ENCODE measurements at regions not wholly inside any gene's neighbourhood (a gene's known extent, or its start where the extent isn't known, plus 50 kb on each side); places are given as distances from the start of the nearest gene placed in this dataset.

DNA sequence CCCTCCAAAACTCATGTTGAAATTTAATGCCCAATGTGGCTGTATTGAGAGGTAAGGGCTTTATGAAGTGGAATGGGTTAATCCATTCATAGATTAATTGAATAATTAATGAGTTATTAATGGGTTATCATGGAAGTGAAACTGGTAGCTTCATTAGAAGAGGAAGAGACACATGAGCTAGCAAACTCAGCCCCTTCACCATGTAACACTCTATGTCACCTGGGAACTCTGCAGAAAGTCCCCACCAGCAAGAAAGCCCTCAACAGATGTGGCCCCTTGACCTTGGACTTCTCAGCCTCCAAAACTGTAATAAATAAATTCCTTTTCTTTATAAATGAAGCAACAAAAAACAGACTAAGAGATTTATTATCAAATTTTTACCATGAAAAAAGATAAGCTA is 223.5 kb downstream of the KLF12 start:
- H4K20me1 ChIP-seq, result peaks cover 0 to 9% (median 0%) of the 10 kb centered on the region in 11 experiments; a peak in 5 of 22 replicates
- H3K9ac ChIP-seq, result no peak overlapping the region
- peaks cover 0 to 4% (median 0%) of the 10 kb centered on the region in 11 experiments; a peak in 1 of 22 replicates for H3K36me3 ChIP-seq
- H3K4me1 ChIP-seq, result peaks cover 17 to 30% (median 22%) of the 10 kb centered on the region in 10 experiments
- TF ChIP-seq Cebpa-rat (IDR thresholded peaks at IDR 0.05), result no peak
- no peak overlapping the region for H3K4me3 ChIP-seq
- H3K9me3 ChIP-seq (replicated peaks in 1 of 11), result no peaks in the 10 kb centered on the region; a peak in 1 of 22 replicates
- no peaks in the 10 kb centered on the region for H3K27me3 ChIP-seq
- H3K4me2 ChIP-seq, result no peak overlapping the region
- H3K27ac ChIP-seq, result no peak overlapping the region

DNA sequence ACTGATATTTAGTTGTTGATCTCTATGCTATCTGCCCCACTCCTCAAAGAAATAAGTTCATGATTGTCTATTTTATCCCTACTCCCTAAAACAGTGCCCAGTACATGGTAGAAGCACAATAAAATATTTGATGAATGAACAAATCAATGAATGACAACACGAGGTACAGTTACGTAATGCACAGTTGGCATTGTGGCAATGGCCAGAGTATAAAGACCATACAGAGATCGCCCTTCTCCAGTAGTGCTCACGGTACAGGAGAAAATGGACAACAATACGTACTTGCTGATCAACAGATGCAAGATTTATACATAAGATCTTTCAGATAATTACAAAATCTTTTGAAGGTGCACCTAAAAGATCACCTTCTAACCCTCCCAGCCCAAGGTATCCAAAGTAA is 225.4 kb downstream of the KLF12 start:
- no peak overlapping the region for H3K27ac ChIP-seq
- H4K20me1 ChIP-seq, result peaks cover 0 to under 1% (median 0%) of the 10 kb centered on the region in 11 experiments; a peak in 3 of 22 replicates
- H3K9ac ChIP-seq, result no peak overlapping the region
- H3K27me3 ChIP-seq, result no peaks in the 10 kb centered on the region
- H3K9me3 ChIP-seq (replicated peaks in 1 of 11), result no peaks in the 10 kb centered on the region; a peak in 1 of 22 replicates
- no peak; a peak in 1 of 22 replicates for TF ChIP-seq Cebpa-rat (IDR thresholded peaks at IDR 0.05)
- H3K4me2 ChIP-seq, result no peak overlapping the region
- H3K36me3 ChIP-seq, result peaks cover 0 to 6% (median 0%) of the 10 kb centered on the region in 11 experiments; a peak in 3 of 22 replicates
- H3K4me1 ChIP-seq, result peaks cover 1 to 18% (median 4%) of the 10 kb centered on the region in 10 experiments
- no peak overlapping the region for H3K4me3 ChIP-seq

DNA sequence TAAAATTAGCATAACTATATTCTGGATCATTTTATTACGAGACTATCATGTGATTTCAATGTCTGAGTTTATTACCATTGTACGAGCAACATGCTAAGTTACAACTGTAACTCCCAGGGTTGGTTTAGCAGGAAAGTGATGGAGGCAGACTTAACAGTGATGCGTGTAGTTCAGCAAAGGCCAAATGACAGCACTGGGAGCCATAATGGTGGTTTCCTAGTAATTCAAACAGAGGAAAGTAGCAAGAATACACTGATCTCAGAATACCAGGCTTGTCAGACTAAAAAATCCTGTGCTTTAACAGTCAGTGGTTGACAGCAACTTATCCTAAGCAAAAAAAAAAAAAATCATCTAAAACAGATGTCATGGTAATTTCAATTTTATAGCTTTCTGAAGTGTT is 229.6 kb downstream of the KLF12 start:
- TF ChIP-seq Cebpa-rat (IDR thresholded peaks at IDR 0.05), result no peak
- H3K27ac ChIP-seq, result no peak overlapping the region
- H3K4me3 ChIP-seq, result no peak overlapping the region
- no peak overlapping the region for H3K4me2 ChIP-seq
- H3K9ac ChIP-seq, result no peak overlapping the region
- peaks cover 0 to 4% (median 1%) of the 10 kb centered on the region in 10 experiments; a peak in 11 of 20 replicates for H3K4me1 ChIP-seq
- H3K36me3 ChIP-seq, result peaks cover 0 to 9% (median 0%) of the 10 kb centered on the region in 11 experiments; a peak in 4 of 22 replicates
- no peaks in the 10 kb centered on the region; a peak in 1 of 22 replicates for H3K9me3 ChIP-seq (replicated peaks in 1 of 11)
- H4K20me1 ChIP-seq, result no peaks in the 10 kb centered on the region; a peak in 1 of 22 replicates
- H3K27me3 ChIP-seq, result no peaks in the 10 kb centered on the region

DNA sequence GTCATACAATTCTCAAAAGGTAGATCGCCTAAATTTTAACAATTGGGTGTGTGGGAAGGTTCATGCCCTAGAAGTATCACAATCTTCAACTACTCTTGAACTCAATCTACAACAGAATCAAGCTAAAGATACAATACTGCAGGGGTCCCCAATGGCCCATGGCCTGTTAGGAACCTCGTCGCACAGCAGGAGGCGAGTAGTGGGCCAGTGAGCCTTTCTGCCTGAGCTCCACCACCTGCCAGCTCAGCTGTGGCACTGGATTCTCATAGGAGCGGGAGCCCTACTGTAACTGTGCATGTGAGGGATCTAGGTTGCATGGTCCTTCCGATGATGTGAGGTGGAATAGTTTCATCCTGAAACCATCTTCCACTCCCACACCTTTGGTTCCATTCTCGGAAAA is 230.6 kb downstream of the KLF12 start:
- peaks cover 6 to 15% (median 12%) of the 10 kb centered on the region in 10 experiments; a peak in 18 of 20 replicates for H3K4me1 ChIP-seq
- no peaks in the 10 kb centered on the region; a peak in 1 of 22 replicates for H3K9me3 ChIP-seq (replicated peaks in 1 of 11)
- no peaks in the 10 kb centered on the region; a peak in 2 of 22 replicates for H4K20me1 ChIP-seq
- H3K4me3 ChIP-seq, result no peak overlapping the region
- H3K27ac ChIP-seq, result no peak overlapping the region
- no peak overlapping the region for H3K4me2 ChIP-seq
- no peak overlapping the region for H3K9ac ChIP-seq
- TF ChIP-seq Cebpa-rat (IDR thresholded peaks at IDR 0.05), result no peak
- peaks cover 0 to 8% (median 0%) of the 10 kb centered on the region in 11 experiments; a peak in 4 of 22 replicates for H3K36me3 ChIP-seq
- H3K27me3 ChIP-seq, result no peaks in the 10 kb centered on the region

DNA sequence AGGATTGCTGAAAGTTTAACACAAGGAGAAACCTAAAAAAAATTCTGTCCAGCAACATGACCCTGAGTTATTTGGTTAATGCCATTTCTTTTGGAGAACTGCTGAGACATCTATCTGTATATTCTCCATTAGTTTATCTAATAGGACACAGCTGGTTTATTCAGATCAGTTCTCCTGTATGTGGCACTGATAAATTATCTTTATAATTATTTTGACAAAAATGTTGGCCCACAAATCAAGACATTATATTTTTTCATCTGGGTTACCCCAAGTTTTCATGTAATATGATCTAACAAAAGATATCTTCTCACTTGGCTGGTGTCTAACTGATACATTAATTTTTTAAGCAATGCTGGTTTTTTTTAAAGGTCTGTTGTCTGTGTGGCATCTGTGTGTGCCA is 231.4 kb downstream of the KLF12 start:
- H3K27ac ChIP-seq, result no peak overlapping the region
- H3K4me1 ChIP-seq, result peaks cover 9 to 22% (median 18%) of the 10 kb centered on the region in 10 experiments; a peak in 18 of 20 replicates
- H3K4me3 ChIP-seq, result no peak overlapping the region
- no peaks in the 10 kb centered on the region for H3K27me3 ChIP-seq
- H3K4me2 ChIP-seq, result no peak overlapping the region
- no peaks in the 10 kb centered on the region; a peak in 2 of 22 replicates for H4K20me1 ChIP-seq
- TF ChIP-seq Cebpa-rat (IDR thresholded peaks at IDR 0.05), result no peak
- peaks cover 0 to 8% (median 0%) of the 10 kb centered on the region in 11 experiments; a peak in 3 of 22 replicates for H3K36me3 ChIP-seq
- H3K9ac ChIP-seq, result no peak overlapping the region
- no peaks in the 10 kb centered on the region for H3K9me3 ChIP-seq (replicated peaks in 1 of 11)

DNA sequence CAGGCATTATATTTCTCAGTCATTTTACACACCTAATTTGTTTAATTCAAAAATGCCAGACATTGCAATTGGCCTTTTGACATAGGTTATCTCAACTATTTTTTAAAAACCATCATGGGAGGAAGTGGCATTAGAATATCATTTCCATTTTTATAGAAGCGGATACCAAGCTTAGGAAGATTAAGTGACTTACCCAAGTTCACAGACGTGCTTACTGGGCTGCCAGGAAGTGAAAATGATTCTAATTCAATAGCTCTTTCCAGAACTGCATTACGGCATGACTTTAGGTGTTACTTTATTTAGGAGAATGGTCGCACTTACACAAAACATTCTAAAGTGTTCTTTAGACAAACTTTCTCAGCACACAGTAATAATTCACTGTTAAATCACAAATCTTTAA is 231.9 kb downstream of the KLF12 start:
- Histone ChIP-seq H3K4me3 (no peak overlapping the region), H4K20me1 (no peaks in the 10 kb centered on the region; a peak in 1 of 22 replicates), H3K9ac (no peak overlapping the region), H3K9me3 (replicated peaks in 1 of 11) (no peaks in the 10 kb centered on the region), H3K36me3 (peaks cover 0 to 8% (median 0%) of the 10 kb centered on the region in 11 experiments; a peak in 3 of 22 replicates), H3K27ac (no peak overlapping the region), H3K4me1 (peaks cover 9 to 24% (median 19%) of the 10 kb centered on the region in 10 experiments; a peak in 18 of 20 replicates), H3K4me2 (no peak overlapping the region), H3K27me3 (no peaks in the 10 kb centered on the region)
- no peak for TF ChIP-seq Cebpa-rat (IDR thresholded peaks at IDR 0.05)

DNA sequence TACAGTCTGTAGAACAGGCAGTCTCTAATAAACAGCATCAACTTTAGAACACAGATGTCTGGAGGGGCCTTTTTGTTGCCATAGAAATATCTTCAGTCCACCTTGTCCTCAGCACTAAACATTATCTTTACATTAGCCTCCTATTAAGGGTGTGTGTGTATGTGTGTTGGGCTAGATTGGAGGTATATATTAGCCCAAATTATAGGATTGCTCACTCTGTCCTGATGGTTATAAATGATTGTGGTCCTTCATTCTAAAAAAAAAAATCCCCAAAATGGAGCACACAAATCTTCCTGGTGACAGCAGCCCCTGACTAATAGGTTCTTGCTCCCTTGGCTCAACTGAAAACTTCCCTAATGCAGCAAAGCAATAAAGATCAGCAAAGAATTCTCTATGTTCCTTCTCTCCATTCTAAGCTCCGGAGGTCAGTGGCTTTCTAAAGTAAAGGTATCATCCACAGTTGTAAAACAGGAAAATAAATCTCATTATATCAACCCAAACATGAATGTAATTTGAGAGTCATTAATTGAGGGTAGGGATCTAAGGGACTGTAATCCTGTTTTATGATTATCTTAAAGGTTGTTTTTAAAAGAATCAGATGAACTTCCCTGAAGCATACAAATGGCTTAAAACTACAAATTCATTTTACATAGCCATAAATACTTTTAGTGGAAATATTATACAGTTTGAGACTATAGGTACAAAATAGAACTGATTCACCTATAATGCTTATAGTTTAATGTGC is 232.7 kb downstream of the KLF12 start:
- Histone ChIP-seq H3K9ac (no peak overlapping the region), H3K4me3 (no peak overlapping the region), H3K27me3 (no peaks in the 10 kb centered on the region), H3K4me2 (no peak overlapping the region), H3K9me3 (replicated peaks in 1 of 11) (no peaks in the 10 kb centered on the region), H3K36me3 (peaks cover 0 to 8% (median 0%) of the 10 kb centered on the region in 11 experiments; a peak in 3 of 22 replicates), H3K4me1 (peaks cover 9 to 24% (median 19%) of the 10 kb centered on the region in 10 experiments; a peak in 18 of 20 replicates), H3K27ac (no peak overlapping the region), H4K20me1 (no peaks in the 10 kb centered on the region; a peak in 1 of 22 replicates)
- no peak for TF ChIP-seq Cebpa-rat (IDR thresholded peaks at IDR 0.05)

DNA sequence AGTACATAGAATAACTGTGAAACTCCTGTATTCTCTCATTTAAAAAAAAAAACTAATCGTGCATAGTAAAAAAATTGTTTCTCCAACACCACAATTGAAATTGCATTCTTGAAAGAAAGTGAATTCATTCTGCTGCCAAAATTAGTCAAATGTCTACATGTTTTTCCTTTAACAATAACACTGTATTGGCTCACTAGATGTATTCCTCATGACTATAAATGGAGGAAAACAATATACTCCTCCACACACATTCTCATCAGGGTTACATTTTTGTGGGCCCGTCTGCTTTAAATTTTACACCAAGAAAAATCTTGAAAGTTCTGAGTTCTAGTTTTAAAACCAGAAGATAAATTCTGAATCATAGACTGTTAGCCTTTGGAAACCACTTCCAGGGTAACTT is 233.6 kb downstream of the KLF12 start:
- TF ChIP-seq Cebpa-rat (IDR thresholded peaks at IDR 0.05), result no peak
- H3K4me3 ChIP-seq, result no peak overlapping the region
- no peaks in the 10 kb centered on the region; a peak in 1 of 22 replicates for H4K20me1 ChIP-seq
- H3K9me3 ChIP-seq (replicated peaks in 1 of 11), result no peaks in the 10 kb centered on the region
- no peak overlapping the region for H3K4me2 ChIP-seq
- peaks cover 0 to 9% (median 0%) of the 10 kb centered on the region in 11 experiments; a peak in 5 of 22 replicates for H3K36me3 ChIP-seq
- peaks cover 9 to 24% (median 19%) of the 10 kb centered on the region in 10 experiments; a peak in 18 of 20 replicates for H3K4me1 ChIP-seq
- H3K27me3 ChIP-seq, result no peaks in the 10 kb centered on the region
- no peak overlapping the region for H3K9ac ChIP-seq
- no peak overlapping the region for H3K27ac ChIP-seq

DNA sequence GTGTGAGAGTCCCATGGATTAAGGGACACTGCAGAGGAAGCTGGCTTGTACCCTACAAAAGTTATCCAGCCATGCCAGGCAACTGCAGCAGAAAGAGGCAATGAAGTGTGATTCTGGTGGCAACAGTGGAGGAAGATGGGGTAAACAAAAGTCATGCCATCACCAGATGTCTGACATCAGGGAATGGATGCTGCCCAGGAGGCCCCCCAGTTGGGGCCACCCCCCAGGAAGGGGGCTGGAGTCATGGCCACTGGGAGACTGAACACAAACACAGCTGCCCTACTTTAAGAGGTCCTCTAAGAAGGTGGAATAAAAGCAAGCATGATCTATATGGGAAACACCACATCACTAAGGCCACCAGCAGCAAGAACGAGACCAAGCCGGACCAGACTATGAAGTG is 235.3 kb downstream of the KLF12 start:
- Histone ChIP-seq H3K9ac (no peak overlapping the region), H3K27ac (no peak overlapping the region), H3K4me2 (peak overlapping the region in 10 of 11 experiments; percentile 1 to 78 (median 62); a peak in 19 of 22 replicates), H4K20me1 (no peaks in the 10 kb centered on the region; a peak in 1 of 22 replicates), H3K36me3 (peaks cover 0 to 14% (median 0%) of the 10 kb centered on the region in 11 experiments; a peak in 6 of 22 replicates), H3K27me3 (no peaks in the 10 kb centered on the region), H3K9me3 (replicated peaks in 1 of 11) (0 out of 22 replicates have a peak, but pooled peaks cover 0 to 1% (median 0%) of the 10 kb centered on the region in 11 experiments), H3K4me3 (no peak overlapping the region), H3K4me1 (peaks cover 9 to 24% (median 19%) of the 10 kb centered on the region in 10 experiments; a peak in 18 of 20 replicates)
- TF ChIP-seq Cebpa-rat (IDR thresholded peaks at IDR 0.05), result no peak

All from BLaER1 treated with 17β-estradiol and CSF1 and Interleukin-3, amounts not matched to agents 10 nM and 100 nM (cell line).